GM13976 (cell line): ENCODE measurements at regions not wholly inside any gene's neighbourhood (a gene's known extent, or its start where the extent isn't known, plus 50 kb on each side); places are given as distances from the start of the nearest gene placed in this dataset.

Source experiments
- DNase-seq: peaks from one replicate; pipeline ENCODE4 v3.0.0; 2012; ENCODE audit warnings: low spot score
- CTCF ChIP-seq: IDR thresholded peaks from 2 replicates; pipeline ENCODE4 v1.5.1; 2012; ENCODE audit warnings: borderline replicate concordance, mild to moderate bottlenecking; ENCODE audit not compliant: insufficient read depth; ENCODE audit errors: extremely low read depth, missing control alignments, control extremely low read depth
- in situ Hi-C: fragments of 300-500 bp; cut with MboI; formaldehyde crosslinking; loops from one replicate; pipeline ENCODE4 v1.12.0; 2022; ENCODE audit warnings: low sequenced_read_pairs, mixed read lengths, inconsistent platforms; ENCODE audit not compliant: unreplicated experiment

GRCh38 chr2:21607572-21607971 is 483.8 kb downstream of the TDRD15 start:
- in situ Hi-C loops, result no loop called here

GRCh38 chr2:21610304-21610703 is 486.5 kb downstream of the TDRD15 start:
- no peak for DNase-seq

More at GRCh38 chr2:21607572-21607971, 483.8 kb downstream of the TDRD15 start:
- no peak for TF ChIP-seq CTCF
- no peak for DNase-seq

GRCh38 chr2:21617885-21618434 is 494.2 kb downstream of the TDRD15 start:
- DNase-seq, result no peak
- TF ChIP-seq CTCF, result no peak
- in situ Hi-C loops, result no loop called here

More at GRCh38 chr2:21610304-21610703, 486.5 kb downstream of the TDRD15 start:
- in situ Hi-C loops, result no loop called here
- no peak for TF ChIP-seq CTCF

GRCh38 chr2:21620771-21621170 is 497.0 kb downstream of the TDRD15 start:
- in situ Hi-C loops, result no loop called here
- no peak for DNase-seq
- TF ChIP-seq CTCF, result no peak

GRCh38 chr2:21627938-21628337 is 504.2 kb downstream of the TDRD15 start:
- TF ChIP-seq CTCF, result no peak
- in situ Hi-C loops, result no loop called here
- no peak for DNase-seq

GRCh38 chr2:21633015-21633414 is 509.2 kb downstream of the TDRD15 start:
- no peak for TF ChIP-seq CTCF
- in situ Hi-C loops, result no loop called here
- no peak for DNase-seq
